HFF-Myc (cell line): ENCODE measurements at regions not wholly inside any gene's neighbourhood (a gene's known extent, or its start where the extent isn't known, plus 50 kb on each side); places are given as distances from the start of the nearest gene placed in this dataset.

ENCODE experiments used
- DNase-seq: peaks from one replicate; pipeline ENCODE4 v3.0.0-alpha.2; 2011; ENCODE audit warnings: low read depth; ENCODE audit errors: extremely low read depth
- H3K4me3 ChIP-seq: replicated peaks from 2 replicates; pipeline ENCODE4 v1.5.1; 2011; ENCODE audit warnings: low read depth, mild to moderate bottlenecking, control low read depth, low read length
- CTCF ChIP-seq: IDR thresholded peaks from 2 replicates; pipeline ENCODE4 v1.5.1; 2012; ENCODE audit warnings: mild to moderate bottlenecking, low read depth, low read length, control low read depth; ENCODE audit errors: missing control alignments

GRCh38 chr2:46850742-46851141 is 64.9 kb downstream of the MCFD2 start:
- no peak for TF ChIP-seq CTCF
- no peak overlapping the region for H3K4me3 ChIP-seq
- DNase-seq: no peak

GRCh38 chr2:46849721-46850556 is 65.7 kb downstream of the MCFD2 start:
- DNase-seq: no peak
- no peak overlapping the region for H3K4me3 ChIP-seq
- TF ChIP-seq CTCF: no peak

- H3K4me3 ChIP-seq: no peak overlapping the region
- no peak for DNase-seq
- TF ChIP-seq CTCF: no peak
Measured at GRCh38 chr2:46849046-46849715, 66.4 kb downstream of the MCFD2 start.

GRCh38 chr2:46848447-46848846 is 67.2 kb downstream of the MCFD2 start:
- no peak overlapping the region for H3K4me3 ChIP-seq
- TF ChIP-seq CTCF: no peak
- DNase-seq: no peak

- no peak for DNase-seq
- H3K4me3 ChIP-seq: no peak overlapping the region
- TF ChIP-seq CTCF: no peak
Measured at GRCh38 chr2:46847726-46848412, 67.7 kb downstream of the MCFD2 start.

GRCh38 chr2:46847185-46847710 is 68.4 kb downstream of the MCFD2 start:
- TF ChIP-seq CTCF: no peak
- peak; percentile 92 for DNase-seq
- no peak overlapping the region for H3K4me3 ChIP-seq
